Hindlimb muscle (tissue), 1 donor: ENCODE measurements at regions not wholly inside any gene's neighbourhood (a gene's known extent, or its start where the extent isn't known, plus 50 kb on each side); places are given as distances from the start of the nearest gene placed in this dataset.
"Not testable (repeated sequence)": the region's sequence is repeated elsewhere in the genome, so short reads cannot be mapped to it uniquely, and the experiment has no call there.

Source experiments
- DNase-seq: peaks from one replicate; pipeline ENCODE4 v3.0.0-alpha.2; 2013

GRCh38 chr16:35585411-35585810, 2126.0 kb downstream of the TP53TG3F start:
- DNase-seq = no peak

- not testable (repeated sequence) for DNase-seq
Measured at GRCh38 chr16:35590913-35591312, 2131.5 kb downstream of the TP53TG3F start.

GRCh38 chr16:35596467-35596866, 2137.1 kb downstream of the TP53TG3F start:
- DNase-seq = no peak

GRCh38 chr16:35598696-35599332, 2139.4 kb downstream of the TP53TG3F start:
- DNase-seq = no peak

GRCh38 chr16:35599429-35600160, 2140.2 kb downstream of the TP53TG3F start:
- DNase-seq = no peak

- DNase-seq = not testable (repeated sequence)
Measured at GRCh38 chr16:35600161-35600555, 2140.7 kb downstream of the TP53TG3F start.

- no peak for DNase-seq
Measured at GRCh38 chr16:35602116-35602515, 2142.7 kb downstream of the TP53TG3F start.

GRCh38 chr16:35603371-35603770, 2144.0 kb downstream of the TP53TG3F start:
- not testable (repeated sequence) for DNase-seq

- DNase-seq = no peak
Measured at GRCh38 chr16:35605921-35606320, 2146.5 kb downstream of the TP53TG3F start.

GRCh38 chr16:35614883-35615282, 2155.5 kb downstream of the TP53TG3F start:
- DNase-seq = not testable (repeated sequence)

GRCh38 chr16:35619176-35619575, 2159.8 kb downstream of the TP53TG3F start:
- DNase-seq = not testable (repeated sequence)

- no peak for DNase-seq
Measured at GRCh38 chr16:35626041-35626440, 2166.6 kb downstream of the TP53TG3F start.

- DNase-seq = no peak
Measured at GRCh38 chr16:35628976-35629375, 2169.6 kb downstream of the TP53TG3F start.

GRCh38 chr16:35631261-35631945, 2172.0 kb downstream of the TP53TG3F start:
- DNase-seq = no peak

- no peak for DNase-seq
Measured at GRCh38 chr16:35636480-35637230, 2177.2 kb downstream of the TP53TG3F start.

GRCh38 chr16:35637683-35638082, 2178.3 kb downstream of the TP53TG3F start:
- no peak for DNase-seq

GRCh38 chr16:35639233-35640205, 2180.1 kb downstream of the TP53TG3F start:
- no peak for DNase-seq

GRCh38 chr16:35642322-35642835, 2183.0 kb downstream of the TP53TG3F start:
- DNase-seq = no peak

GRCh38 chr16:35651841-35652240, 2192.4 kb downstream of the TP53TG3F start:
- DNase-seq = no peak

- no peak for DNase-seq
Measured at GRCh38 chr16:35664091-35664693, 2204.8 kb downstream of the TP53TG3F start.

GRCh38 chr16:35685085-35685484, 2225.7 kb downstream of the TP53TG3F start:
- no peak for DNase-seq
